ENCODE measurements at regions not wholly inside any gene's neighbourhood (a gene's known extent, or its start where the extent isn't known, plus 50 kb on each side); places are given as distances from the start of the nearest gene placed in this dataset.

DNA sequence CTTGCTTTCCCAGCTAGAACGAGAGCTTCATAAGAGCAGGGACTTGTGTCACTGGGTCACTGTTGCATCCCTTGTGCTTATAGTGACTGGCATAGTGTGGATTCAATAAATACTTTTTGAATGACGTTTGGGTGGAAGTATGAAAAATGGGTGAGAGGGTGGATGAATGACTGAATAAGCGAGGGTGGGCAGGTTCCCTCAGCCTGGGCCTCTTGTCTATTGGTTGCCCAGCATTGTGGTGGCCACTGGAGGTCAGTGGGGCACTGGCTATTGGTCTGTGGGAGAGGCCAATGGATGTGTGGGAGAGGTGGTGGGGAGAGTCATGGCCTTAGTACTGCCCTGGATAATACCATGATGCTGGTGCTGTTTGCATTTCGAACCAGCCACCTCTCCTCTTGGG is 93.8 kb upstream of the SKOR2 start:
- Histone ChIP-seq H4K20me1 (replicated peaks; ENCODE audit: control insufficient read depth, insufficient read depth, low read length) (no peaks in the 10 kb centered on the region), H2AFZ (ENCODE audit: low read depth, low read length) (no peak overlapping the region), H3K79me2 (ENCODE audit: control insufficient read depth, insufficient read depth, low read length) (no peaks in the 10 kb centered on the region), H3K9ac (ENCODE audit: insufficient read depth in 1 of 2, low read depth in 2 of 2, low read length in 2 of 2) (no peak overlapping the region), H3K9me1 (ENCODE audit: control insufficient read depth, insufficient read depth, low read length) (no peaks in the 10 kb centered on the region), H3K4me3 (no peak overlapping the region), H3K4me1 (replicated peaks in 1 of 2; ENCODE audit: control insufficient read depth in 2 of 2, insufficient read depth in 2 of 2, low read length in 2 of 2) (no peaks in the 10 kb centered on the region), H3K27me3 (ENCODE audit: control insufficient read depth in 2 of 2, insufficient read depth in 2 of 2, low read length in 2 of 2) (no peaks in the 10 kb centered on the region), H3K9me3 (replicated peaks; ENCODE audit: control insufficient read depth, insufficient read depth, low read depth, low read length) (no peaks in the 10 kb centered on the region), H3K36me3 (ENCODE audit: control insufficient read depth, insufficient read depth, low read length) (no peaks in the 10 kb centered on the region), H3K4me2 (ENCODE audit: insufficient read depth, low read length) (no peak overlapping the region), H3K27ac (ENCODE audit: extremely low read depth, low read depth, low read length) (no peak overlapping the region)
- DNase-seq (ENCODE audit: extremely low read depth in 1 of 4, low spot score in 3 of 4): no peak
- no peak for FAIRE-seq
- ChIA-PET CTCF (ENCODE audit: low intra/inter-chr PET ratio) (no interaction called here), POLR2A (interaction anchor here (0.6 to 0.7 kb wide), 2 partner anchors 36 to 578 kb away, joined by 3 read pairs; no protein-coding TSS in a partner anchor)
- BruUV-seq (replicated peaks): no TSS peak
- intact Hi-C loops (cut with micrococcal nuclease): no loop called here
- TF ChIP-seq ZNF263 (CRISPR knock-in tag; IDR thresholded peaks at IDR 0.05; ENCODE audit: borderline replicate concordance) (no peak), ZNF551 (CRISPR knock-in tag; IDR thresholded peaks at IDR 0.05) (no peak), NFRKB (IDR thresholded peaks at IDR 0.05; ENCODE audit: low read depth) (no peak), EZH2 (IDR thresholded peaks at IDR 0.05; ENCODE audit: borderline replicate concordance, low read depth, low read length) (no peak), CBFA2T3 (IDR thresholded peaks at IDR 0.05) (no peak), PRPF4 (IDR thresholded peaks at IDR 0.05; ENCODE audit: insufficient read depth, low read depth, low read length, poor library complexity, severe bottlenecking) (no peak), SAFB (IDR thresholded peaks at IDR 0.05; ENCODE audit: borderline replicate concordance, low read depth, low read length) (no peak), MYC (IDR thresholded peaks at IDR 0.05; ENCODE audit: low read depth, low read length) (no peak), MYC (CRISPR knock-in tag; IDR thresholded peaks at IDR 0.05; ENCODE audit: borderline replicate concordance, low read depth) (no peak), SMARCA5 (IDR thresholded peaks at IDR 0.05) (no peak)
- TF ChIP-seq, protein P1, sequence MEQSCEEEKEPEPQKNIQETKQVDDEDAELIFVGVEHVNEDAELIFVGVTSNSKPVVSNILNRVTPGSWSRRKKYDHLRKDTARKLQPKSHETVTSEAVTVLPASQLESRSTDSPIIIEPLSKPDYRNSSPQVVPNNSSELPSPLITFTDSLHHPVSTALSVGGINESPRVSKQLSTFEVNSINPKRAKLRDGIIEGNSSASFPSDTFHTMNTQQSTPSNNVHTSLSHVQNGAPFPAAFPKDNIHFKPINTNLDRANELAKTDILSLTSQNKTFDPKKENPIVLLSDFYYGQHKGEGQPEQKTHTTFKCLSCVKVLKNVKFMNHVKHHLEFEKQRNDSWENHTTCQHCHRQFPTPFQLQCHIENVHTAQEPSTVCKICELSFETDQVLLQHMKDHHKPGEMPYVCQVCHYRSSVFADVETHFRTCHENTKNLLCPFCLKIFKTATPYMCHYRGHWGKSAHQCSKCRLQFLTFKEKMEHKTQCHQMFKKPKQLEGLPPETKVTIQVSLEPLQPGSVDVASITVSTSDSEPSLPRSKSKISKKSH (CRISPR knock-in tag; IDR thresholded peaks at IDR 0.05): no peak
- ATAC-seq: no peak
- in situ Hi-C loops (cut with MboI): no loop called here
- WGBS (ENCODE audit: insufficient coverage, low coverage, missing lambda C conversion rate): 4% methylated on average over 4 of the region's 4 CpGs

All from K562 (cell line).